Cardiac fibroblast (primary cell): ENCODE measurements at regions not wholly inside any gene's neighbourhood (a gene's known extent, or its start where the extent isn't known, plus 50 kb on each side); places are given as distances from the start of the nearest gene placed in this dataset.

Experiments used
- DNase-seq, 2 donors: peaks; one replicate each; pipeline versions ENCODE4 v3.0.0 to v3.0.0-alpha.2; 2010; ENCODE audit warnings: low read depth in 2 of 2
- H3K4me3 ChIP-seq, 2 donors: replicated peaks in 1 of 2; 1 replicate in 1 of 2; 2 replicates in 1 of 2; pipeline ENCODE4 v1.5.1; 2011; ENCODE audit warnings: low read depth in 2 of 2, low read length in 2 of 2, mild to moderate bottlenecking in 2 of 2, moderate library complexity in 1 of 2
- TF ChIP-seq, protein P1 (sequence below): IDR thresholded peaks from one replicate; pipeline ENCODE4 v1.5.1; 2011; ENCODE audit warnings: low read depth, mild to moderate bottlenecking, low read length, inconsistent platforms

DNA sequence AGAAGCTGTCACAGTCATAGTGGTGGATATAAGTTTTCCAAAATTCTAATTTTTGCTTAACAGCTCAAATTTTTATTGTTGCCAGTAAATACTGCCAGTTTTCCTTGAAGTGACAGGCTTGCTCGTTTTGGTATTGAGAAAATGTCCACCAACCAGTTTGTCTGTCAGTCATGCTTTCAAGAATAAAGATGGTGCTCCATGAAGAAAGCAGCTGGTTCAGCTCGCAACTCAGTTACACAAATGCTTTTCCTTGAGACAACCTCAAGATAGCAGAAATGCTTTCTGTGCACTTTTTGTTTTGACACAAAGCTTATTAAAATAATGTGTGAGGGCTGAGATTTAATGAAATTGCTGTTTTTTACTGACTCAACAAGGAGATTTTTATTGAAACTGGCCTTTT is 135.7 kb downstream of the LRRC70 start:
- DNase-seq: no peak
- H3K4me3 ChIP-seq: no peak overlapping the region
- TF ChIP-seq, protein P1, sequence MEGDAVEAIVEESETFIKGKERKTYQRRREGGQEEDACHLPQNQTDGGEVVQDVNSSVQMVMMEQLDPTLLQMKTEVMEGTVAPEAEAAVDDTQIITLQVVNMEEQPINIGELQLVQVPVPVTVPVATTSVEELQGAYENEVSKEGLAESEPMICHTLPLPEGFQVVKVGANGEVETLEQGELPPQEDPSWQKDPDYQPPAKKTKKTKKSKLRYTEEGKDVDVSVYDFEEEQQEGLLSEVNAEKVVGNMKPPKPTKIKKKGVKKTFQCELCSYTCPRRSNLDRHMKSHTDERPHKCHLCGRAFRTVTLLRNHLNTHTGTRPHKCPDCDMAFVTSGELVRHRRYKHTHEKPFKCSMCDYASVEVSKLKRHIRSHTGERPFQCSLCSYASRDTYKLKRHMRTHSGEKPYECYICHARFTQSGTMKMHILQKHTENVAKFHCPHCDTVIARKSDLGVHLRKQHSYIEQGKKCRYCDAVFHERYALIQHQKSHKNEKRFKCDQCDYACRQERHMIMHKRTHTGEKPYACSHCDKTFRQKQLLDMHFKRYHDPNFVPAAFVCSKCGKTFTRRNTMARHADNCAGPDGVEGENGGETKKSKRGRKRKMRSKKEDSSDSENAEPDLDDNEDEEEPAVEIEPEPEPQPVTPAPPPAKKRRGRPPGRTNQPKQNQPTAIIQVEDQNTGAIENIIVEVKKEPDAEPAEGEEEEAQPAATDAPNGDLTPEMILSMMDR: no peak

DNA sequence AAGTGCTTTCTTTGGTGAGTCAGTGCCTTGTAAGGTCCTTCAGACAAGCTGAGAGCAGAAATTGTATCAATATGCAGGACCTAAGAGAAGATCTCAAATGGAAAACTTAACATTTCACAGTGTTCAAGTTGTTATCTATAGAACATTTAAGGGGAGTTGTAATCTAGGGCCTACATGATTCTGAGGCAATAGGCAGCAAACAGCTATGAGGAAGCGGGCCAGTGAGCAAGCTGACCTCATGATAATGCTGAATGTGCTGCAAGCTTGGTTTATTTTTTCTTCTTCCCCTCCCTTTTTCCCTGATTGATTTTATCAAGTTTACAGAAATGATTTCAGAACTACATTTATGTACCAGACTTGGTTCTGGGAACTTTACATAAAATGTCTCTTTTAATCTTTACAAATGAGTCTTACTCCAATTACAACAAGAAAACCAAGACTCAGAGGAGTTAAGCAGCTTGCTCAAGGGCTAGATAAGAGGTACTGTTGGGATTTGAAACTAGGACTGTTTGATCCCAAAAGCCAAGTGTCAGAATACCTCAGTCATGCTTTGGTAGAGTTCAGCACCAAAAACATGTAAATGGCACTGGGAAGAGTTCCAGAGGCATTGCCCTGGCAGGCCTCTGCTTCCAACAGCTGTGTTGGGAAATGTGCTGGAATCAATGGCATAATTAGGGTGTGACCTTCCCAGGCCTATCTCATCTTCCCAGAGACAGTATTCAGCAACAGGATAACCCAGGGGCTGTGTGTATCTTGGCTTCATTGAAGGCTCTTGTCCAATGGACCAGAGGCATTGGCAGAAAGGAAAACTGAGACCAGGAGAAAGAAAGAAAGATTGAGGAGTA is 130.1 kb downstream of the LRRC70 start:
- TF ChIP-seq, protein P1: no peak
- no peak for DNase-seq
- no peak overlapping the region for H3K4me3 ChIP-seq

DNA sequence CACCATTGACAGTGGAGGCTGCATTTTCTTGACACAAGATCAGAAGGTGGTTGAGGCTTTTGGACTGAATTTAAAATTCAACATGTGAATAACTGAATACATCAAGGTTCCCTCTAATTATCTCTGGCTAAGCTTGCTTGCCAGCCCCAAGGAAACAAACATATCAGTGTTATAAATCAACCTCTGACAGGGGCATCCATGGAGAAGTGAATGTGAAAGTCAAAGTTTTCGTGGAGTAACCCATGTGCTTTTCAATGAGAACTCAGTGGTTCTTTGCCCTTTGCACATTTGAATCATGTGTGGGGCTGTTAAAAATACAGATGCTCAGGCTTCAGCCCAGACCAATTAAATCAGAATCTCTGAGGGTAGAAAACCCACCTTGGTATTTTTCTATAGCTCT is 128.9 kb downstream of the LRRC70 start:
- H3K4me3 ChIP-seq: no peak overlapping the region
- TF ChIP-seq, protein P1: no peak
- no peak for DNase-seq

DNA sequence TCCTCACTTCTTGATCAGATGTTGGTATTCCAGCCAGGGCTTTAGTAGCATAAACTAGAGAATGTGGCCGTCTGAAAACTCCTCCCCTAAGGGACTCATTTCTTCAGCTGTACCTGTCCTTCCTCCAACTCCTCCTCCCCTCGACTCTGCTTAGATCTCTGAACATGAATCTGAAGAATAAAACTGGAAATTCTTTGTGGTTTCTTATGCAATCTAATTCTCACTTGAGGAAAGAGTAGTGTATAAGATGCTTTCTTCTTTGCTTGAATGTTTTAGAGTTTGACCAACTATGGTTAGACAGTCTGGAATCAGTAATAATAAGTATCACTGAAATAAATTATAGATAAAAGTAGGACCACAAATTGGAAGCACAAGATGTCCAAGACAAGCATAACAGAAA is 128.5 kb downstream of the LRRC70 start:
- no peak overlapping the region for H3K4me3 ChIP-seq
- DNase-seq: no peak
- TF ChIP-seq, protein P1: no peak

DNA sequence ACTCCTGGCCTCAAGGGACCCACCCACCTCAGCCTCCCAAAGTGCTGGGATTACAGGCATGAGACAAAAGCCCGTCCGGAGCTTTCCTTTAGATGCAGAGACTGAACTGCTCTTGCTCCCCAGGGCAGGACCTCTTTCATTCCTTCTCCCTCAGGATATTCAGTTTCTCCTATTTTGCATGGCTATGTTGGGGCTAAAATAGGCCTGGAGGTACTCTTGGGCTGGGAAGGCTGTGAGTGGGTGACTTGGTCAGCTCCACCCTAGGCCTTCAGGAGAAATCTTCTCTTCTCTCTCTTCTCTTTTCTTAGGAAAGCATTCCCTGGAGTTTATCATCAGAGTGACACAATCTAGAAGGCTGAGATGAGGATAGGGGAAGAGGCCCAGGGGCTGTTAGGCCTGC is 126.4 kb downstream of the LRRC70 start:
- TF ChIP-seq, protein P1: no peak
- H3K4me3 ChIP-seq: no peak overlapping the region
- no peak for DNase-seq

DNA sequence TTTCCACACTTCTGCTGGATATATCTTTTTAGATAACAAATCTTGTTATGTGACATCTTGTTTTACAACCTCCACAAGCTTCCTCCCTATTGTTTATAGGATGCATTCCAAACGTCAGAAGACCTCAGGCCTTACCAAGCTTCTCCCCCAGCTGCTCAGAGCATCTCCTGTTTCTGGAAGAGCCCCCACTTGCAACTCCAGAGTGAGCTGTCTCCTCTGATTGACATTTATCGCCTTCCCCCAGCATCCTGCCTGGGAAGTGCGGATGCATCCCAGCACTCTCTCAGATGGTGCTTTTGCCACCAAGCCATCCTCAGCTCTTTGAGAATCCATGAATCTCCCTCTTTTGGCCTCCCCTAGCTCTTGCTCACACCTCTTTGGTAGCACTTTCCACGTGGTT is 123.5 kb downstream of the LRRC70 start:
- no peak for DNase-seq
- TF ChIP-seq, protein P1: no peak
- H3K4me3 ChIP-seq: no peak overlapping the region

DNA sequence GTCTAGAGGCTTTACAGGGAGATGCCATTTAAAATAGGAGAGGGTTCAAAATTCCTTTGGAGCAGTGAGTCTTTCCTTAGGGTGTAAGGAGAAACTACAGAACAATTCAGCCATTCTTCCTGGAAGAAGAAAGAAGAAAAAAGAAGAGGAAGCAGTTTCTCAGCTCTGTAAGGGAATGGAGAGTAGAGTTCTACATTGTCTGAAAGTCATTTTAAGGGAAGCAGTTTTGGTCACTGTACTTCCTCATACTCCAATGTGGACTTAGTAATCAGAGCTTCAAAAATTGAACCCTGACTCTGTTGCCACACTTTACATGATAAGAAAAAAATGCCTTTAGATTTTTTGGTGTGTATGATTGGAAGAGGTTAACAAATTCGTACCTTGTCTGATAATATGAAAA is 122.4 kb downstream of the LRRC70 start:
- H3K4me3 ChIP-seq: no peak overlapping the region
- TF ChIP-seq, protein P1: no peak
- DNase-seq: no peak
